Thyroid gland (tissue), 4 donors: ENCODE measurements at regions not wholly inside any gene's neighbourhood (a gene's known extent, or its start where the extent isn't known, plus 50 kb on each side); places are given as distances from the start of the nearest gene placed in this dataset.

Source experiments
- DNase-seq, 2 donors: peaks; one replicate each; pipeline ENCODE4 v3.0.0-alpha.2; 2019
- H3K27ac ChIP-seq, 3 donors: fragments of 200-600 bp; sonication (generic); 1 replicate in 2 of 3; 2 replicates in 1 of 3; pipeline ENCODE4 v1.5.1; 2016 to 2019; ENCODE audit warnings: mild to moderate bottlenecking in 1 of 3, moderate library complexity in 1 of 3
- H3K27me3 ChIP-seq: fragments of 200-600 bp; sonication (generic); one replicate; pipeline ENCODE4 v1.5.1; 2019
- H3K36me3 ChIP-seq, 2 donors: fragments of 200-600 bp; sonication (generic); one replicate each; pipeline ENCODE4 v1.5.1; 2016 to 2019
- H3K4me1 ChIP-seq, 2 donors: fragments of 200-600 bp; sonication (generic); one replicate each; pipeline ENCODE4 v1.5.1; 2017 to 2019
- H3K4me3 ChIP-seq, 3 donors: fragments of 200-600 bp; sonication (generic); replicated peaks in 1 of 3; 1 replicate in 2 of 3; 2 replicates in 1 of 3; pipeline ENCODE4 v1.5.1; 2016; ENCODE audit warnings: mild to moderate bottlenecking in 1 of 3
- H3K9me3 ChIP-seq: fragments of 200-600 bp; sonication (generic); one replicate; pipeline ENCODE4 v1.5.1; 2017
- POLR2A ChIP-seq, 2 donors: fragments of 450-650 bp; IDR thresholded peaks; one replicate each; pipeline ENCODE4 v1.6.1; 2017; ENCODE audit warnings: antibody characterized with exemption in 2 of 2, mild to moderate bottlenecking in 2 of 2, moderate library complexity in 1 of 2
- WGBS, 2 donors: methylation state at CpG; one replicate each; pipeline ENCODE4 v1.1.5; 2017; 5-methylcytosine and 5-hydroxymethylcytosine counted together
- intact Hi-C: fragments of 100-400 bp; cut with DNase I; formaldehyde crosslinking; loops from one replicate; pipeline ENCODE4 v1.15.1; 2023
- TF ChIP-seq, protein P1 (sequence below), 6 experiments: fragments of 200-600 bp in 3 of 6; fragments of 450-650 bp in 3 of 6; sonication (generic) in 3 of 6; IDR thresholded peaks; one replicate each; pipeline ENCODE4 v1.5.1; 2016 to 2019; ENCODE audit warnings: antibody characterized with exemption in 6 of 6, mild to moderate bottlenecking in 2 of 6, inconsistent platforms in 1 of 6, moderate library complexity in 1 of 6

- 96 to 98% methylated on average over 2 of the region's 2 CpGs for WGBS, 2 donors
- Histone ChIP-seq H3K27me3 (no peaks in the 10 kb centered on the region), H3K27ac (no peak overlapping the region), H3K9me3 (no peaks in the 10 kb centered on the region), H3K4me3 (no peak overlapping the region), H3K36me3 (no peaks in the 10 kb centered on the region), H3K4me1 (no peaks in the 10 kb centered on the region)
- TF ChIP-seq POLR2A (IDR thresholded peaks at IDR 0.05): no peak
- TF ChIP-seq, protein P1, sequence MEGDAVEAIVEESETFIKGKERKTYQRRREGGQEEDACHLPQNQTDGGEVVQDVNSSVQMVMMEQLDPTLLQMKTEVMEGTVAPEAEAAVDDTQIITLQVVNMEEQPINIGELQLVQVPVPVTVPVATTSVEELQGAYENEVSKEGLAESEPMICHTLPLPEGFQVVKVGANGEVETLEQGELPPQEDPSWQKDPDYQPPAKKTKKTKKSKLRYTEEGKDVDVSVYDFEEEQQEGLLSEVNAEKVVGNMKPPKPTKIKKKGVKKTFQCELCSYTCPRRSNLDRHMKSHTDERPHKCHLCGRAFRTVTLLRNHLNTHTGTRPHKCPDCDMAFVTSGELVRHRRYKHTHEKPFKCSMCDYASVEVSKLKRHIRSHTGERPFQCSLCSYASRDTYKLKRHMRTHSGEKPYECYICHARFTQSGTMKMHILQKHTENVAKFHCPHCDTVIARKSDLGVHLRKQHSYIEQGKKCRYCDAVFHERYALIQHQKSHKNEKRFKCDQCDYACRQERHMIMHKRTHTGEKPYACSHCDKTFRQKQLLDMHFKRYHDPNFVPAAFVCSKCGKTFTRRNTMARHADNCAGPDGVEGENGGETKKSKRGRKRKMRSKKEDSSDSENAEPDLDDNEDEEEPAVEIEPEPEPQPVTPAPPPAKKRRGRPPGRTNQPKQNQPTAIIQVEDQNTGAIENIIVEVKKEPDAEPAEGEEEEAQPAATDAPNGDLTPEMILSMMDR (IDR thresholded peaks at IDR 0.05): no peak
- DNase-seq: no peak
- intact Hi-C loops: no loop called here
These were observed 168.5 kb upstream of the RND3 start for GRCh38 chr2:150656002-150656401.

DNA sequence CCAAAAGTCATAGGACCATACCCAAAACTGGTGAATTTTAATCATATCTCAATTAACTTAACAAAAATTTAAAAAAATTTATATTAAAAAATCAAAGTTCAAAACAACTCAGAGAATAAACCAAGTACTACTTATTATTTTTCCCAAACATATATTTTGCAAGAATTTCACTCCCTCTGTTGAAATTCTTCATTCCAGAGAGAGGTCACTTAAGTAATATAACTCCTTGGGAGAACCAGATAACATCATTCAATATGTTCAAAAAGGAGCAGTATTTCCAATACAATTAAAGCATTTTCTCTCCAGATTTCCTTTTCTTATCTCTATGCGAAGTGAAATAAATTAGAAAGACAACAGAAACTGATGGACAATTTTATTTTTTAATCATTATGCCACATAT, 165.9 kb upstream of the RND3 start:
- 89 to 94% methylated on average over 1 of the region's 1 CpG for WGBS, 2 donors
- intact Hi-C loops: no loop called here
- Histone ChIP-seq H3K27ac (no peak overlapping the region), H3K36me3 (no peaks in the 10 kb centered on the region), H3K4me3 (no peak overlapping the region), H3K4me1 (no peaks in the 10 kb centered on the region), H3K9me3 (no peaks in the 10 kb centered on the region), H3K27me3 (no peaks in the 10 kb centered on the region)
- TF ChIP-seq, protein P1 (IDR thresholded peaks at IDR 0.05): no peak
- no peak for TF ChIP-seq POLR2A (IDR thresholded peaks at IDR 0.05)
- DNase-seq: no peak

GRCh38 chr2:150647943-150648342, 160.5 kb upstream of the RND3 start:
- no peaks in the 10 kb centered on the region for H3K27me3 ChIP-seq
- no peak for DNase-seq
- H3K36me3 ChIP-seq: no peaks in the 10 kb centered on the region
- intact Hi-C loops: no loop called here
- 67 to 70% methylated on average over 5 of the region's 5 CpGs for WGBS, 2 donors
- H3K9me3 ChIP-seq: no peaks in the 10 kb centered on the region
- no peak overlapping the region for H3K4me3 ChIP-seq
- no peaks in the 10 kb centered on the region for H3K4me1 ChIP-seq
- no peak overlapping the region for H3K27ac ChIP-seq
- TF ChIP-seq, protein P1 (IDR thresholded peaks at IDR 0.05): no peak
- TF ChIP-seq POLR2A (IDR thresholded peaks at IDR 0.05): no peak

DNA sequence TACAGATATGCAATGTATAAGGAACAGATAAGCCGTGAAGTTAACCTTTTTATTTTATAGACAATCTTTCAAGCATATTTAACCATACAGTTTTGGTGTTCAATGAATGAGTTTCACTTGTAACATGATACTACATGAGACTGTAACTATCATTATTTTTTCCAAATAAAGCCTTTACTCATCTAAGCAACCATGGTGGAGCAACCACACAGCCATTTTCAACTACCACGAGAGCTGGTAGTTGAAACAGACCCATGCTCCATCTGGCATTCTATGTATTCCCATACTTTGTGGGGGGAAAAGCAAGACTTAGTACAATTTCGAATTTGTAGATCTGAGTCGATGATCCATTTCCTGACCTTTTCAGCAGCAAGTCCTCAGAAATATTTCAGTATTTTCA, 159.3 kb upstream of the RND3 start:
- no peak for DNase-seq
- no peaks in the 10 kb centered on the region for H3K27me3 ChIP-seq
- no peaks in the 10 kb centered on the region for H3K4me1 ChIP-seq
- H3K27ac ChIP-seq: no peak overlapping the region
- H3K4me3 ChIP-seq: no peak overlapping the region
- intact Hi-C loops: no loop called here
- no peaks in the 10 kb centered on the region for H3K36me3 ChIP-seq
- H3K9me3 ChIP-seq: no peaks in the 10 kb centered on the region
- no peak for TF ChIP-seq POLR2A (IDR thresholded peaks at IDR 0.05)
- TF ChIP-seq, protein P1 (IDR thresholded peaks at IDR 0.05): no peak
- 89 to 94% methylated on average over 4 of the region's 4 CpGs for WGBS, 2 donors

- Histone ChIP-seq H3K4me3 (no peak overlapping the region), H3K36me3 (no peaks in the 10 kb centered on the region), H3K27me3 (no peaks in the 10 kb centered on the region), H3K9me3 (no peaks in the 10 kb centered on the region), H3K27ac (no peak overlapping the region), H3K4me1 (no peaks in the 10 kb centered on the region)
- DNase-seq: no peak
- TF ChIP-seq, protein P1 (IDR thresholded peaks at IDR 0.05): no peak
- TF ChIP-seq POLR2A (IDR thresholded peaks at IDR 0.05): no peak
- intact Hi-C loops: no loop called here
- WGBS, 2 donors: 64 to 69% methylated on average over 5 of the region's 5 CpGs
These were observed 157.0 kb upstream of the RND3 start for GRCh38 chr2:150644298-150645067.
